ENCODE measurements at regions not wholly inside any gene's neighbourhood (a gene's known extent, or its start where the extent isn't known, plus 50 kb on each side); places are given as distances from the start of the nearest gene placed in this dataset.

DNA sequence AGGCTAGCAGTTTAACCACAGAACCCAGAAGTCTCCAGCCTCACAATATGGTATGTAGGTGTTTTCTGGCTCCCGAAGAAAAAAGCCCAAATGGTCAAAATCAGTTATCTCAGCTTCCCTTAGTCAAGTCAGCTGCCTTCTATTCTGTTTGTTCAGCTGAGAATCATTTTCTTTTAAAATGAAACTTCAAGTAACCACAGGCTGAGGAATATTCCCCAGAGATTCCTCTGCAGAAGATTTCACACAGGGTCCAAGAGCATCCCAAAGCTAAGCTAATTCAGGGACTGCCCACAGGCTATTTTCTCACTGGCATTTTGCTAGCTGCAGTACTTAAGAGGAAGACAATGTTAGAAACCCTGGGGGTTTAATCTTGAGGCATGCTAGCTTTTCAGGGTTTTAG lies 977.0 kb upstream of the CHORDC1 start:
- H3K9me3 Mint-ChIP-seq = peaks cover 1% of the 10 kb centered on the region
- H3K4me1 Mint-ChIP-seq = no peaks in the 10 kb centered on the region
- POLR2A ChIA-PET = no interaction called here
- H3K27me3 Mint-ChIP-seq = no peaks in the 10 kb centered on the region
- no peaks in the 10 kb centered on the region for H3K36me3 Mint-ChIP-seq
- H3K4me3 Mint-ChIP-seq = no peak overlapping the region
- no peak overlapping the region for H3K27ac Mint-ChIP-seq
- ATAC-seq (ENCODE audit: low read depth) = no peak
- no peak for DNase-seq

DNA sequence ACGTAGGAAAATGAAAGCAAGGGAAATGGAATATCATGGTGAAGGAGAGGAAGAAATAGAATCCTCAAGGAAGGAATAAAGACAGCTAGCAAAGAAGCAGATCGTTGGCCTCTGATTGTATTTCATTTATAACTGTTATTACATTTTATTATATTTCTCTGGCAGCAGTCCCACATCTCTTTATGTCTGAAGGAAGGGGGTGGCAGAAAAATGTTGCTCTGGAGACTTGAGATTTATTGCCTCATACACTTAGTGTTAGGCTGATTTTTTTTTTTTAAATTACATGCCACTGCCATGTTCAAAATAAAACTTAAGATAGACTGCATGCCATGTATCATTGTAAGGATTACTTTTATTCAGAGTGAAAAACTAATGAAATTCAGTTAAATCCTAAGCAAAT lies 971.7 kb upstream of the CHORDC1 start:
- peaks cover 2% of the 10 kb centered on the region for H3K9me3 Mint-ChIP-seq
- no peak overlapping the region for H3K4me3 Mint-ChIP-seq
- no peak for ATAC-seq (ENCODE audit: low read depth)

DNA sequence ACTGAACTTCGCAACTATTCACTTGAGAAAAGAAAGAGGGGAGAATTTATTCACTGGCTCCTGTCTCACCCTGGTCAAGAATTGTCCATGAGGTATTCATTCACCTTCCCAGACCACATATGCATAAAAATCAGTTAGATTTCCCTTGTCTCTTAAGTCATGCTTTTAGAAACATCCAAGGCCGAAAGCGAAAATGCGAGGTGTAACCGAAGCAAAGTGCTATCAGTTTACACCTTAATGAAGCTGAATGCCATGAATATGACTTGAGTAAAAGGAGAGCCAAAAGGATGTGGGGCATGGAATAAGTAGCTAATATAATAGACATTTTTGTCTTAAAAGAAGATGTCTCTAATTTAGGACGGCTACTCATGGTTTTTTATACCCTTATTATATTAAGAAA lies 965.6 kb upstream of the CHORDC1 start:
- POLR2A ChIA-PET = no interaction called here
- Mint-ChIP-seq H3K27ac (no peak overlapping the region), H3K36me3 (no peaks in the 10 kb centered on the region), H3K9me3 (peaks cover 4% of the 10 kb centered on the region), H3K4me3 (no peak overlapping the region), H3K27me3 (no peaks in the 10 kb centered on the region), H3K4me1 (no peaks in the 10 kb centered on the region)
- DNase-seq (no peak), ATAC-seq (ENCODE audit: low read depth) (no peak)

More for the DNA sequence above, 971.7 kb upstream of the CHORDC1 start:
- POLR2A ChIA-PET = no interaction called here
- no peak for DNase-seq
- Mint-ChIP-seq H3K4me1 (no peaks in the 10 kb centered on the region), H3K36me3 (no peaks in the 10 kb centered on the region), H3K27ac (no peak overlapping the region), H3K27me3 (no peaks in the 10 kb centered on the region)

DNA sequence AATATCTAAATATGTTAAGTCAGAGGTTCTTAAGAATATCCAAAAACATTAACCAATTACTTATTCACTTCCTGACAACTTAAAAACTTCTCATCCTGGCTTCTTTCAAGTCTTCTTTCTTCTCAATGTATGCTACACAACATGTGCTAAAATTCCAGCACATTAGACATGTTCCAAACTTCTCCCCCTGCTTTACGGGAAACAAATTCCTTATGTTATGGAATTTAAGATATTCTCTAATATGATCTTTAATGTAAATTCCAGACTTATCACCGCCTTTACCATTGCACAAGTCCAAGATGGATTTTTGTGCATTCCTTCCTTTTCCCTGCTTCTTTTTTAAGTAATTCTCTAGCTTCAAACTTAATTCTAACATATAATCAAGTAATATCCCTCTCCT lies 964.5 kb upstream of the CHORDC1 start:
- Mint-ChIP-seq H3K9me3 (peaks cover 7% of the 10 kb centered on the region), H3K4me3 (no peak overlapping the region), H3K36me3 (no peaks in the 10 kb centered on the region), H3K27ac (no peak overlapping the region), H3K4me1 (no peaks in the 10 kb centered on the region), H3K27me3 (no peaks in the 10 kb centered on the region)
- ATAC-seq (ENCODE audit: low read depth) = no peak
- no peak for DNase-seq
- POLR2A ChIA-PET = no interaction called here

DNA sequence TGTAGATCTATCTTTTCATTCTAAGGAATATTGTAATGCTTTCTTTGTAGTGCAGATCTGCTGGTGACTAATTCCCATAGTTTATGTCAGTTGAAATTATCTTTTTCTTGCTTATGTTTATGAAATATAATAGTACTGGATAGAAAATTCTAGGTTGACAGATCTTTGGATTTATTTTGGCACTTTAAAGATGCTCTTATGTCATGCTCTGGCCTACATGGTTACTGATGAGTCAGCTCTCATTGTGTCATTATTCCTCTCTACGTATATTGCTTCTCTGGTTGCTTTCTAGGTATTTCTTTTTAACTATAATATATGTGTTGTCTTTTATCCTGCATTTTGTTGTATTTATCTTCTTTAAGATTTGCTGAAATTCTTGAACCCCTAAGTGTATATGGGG lies 955.5 kb upstream of the CHORDC1 start:
- no peaks in the 10 kb centered on the region for H3K36me3 Mint-ChIP-seq

DNA sequence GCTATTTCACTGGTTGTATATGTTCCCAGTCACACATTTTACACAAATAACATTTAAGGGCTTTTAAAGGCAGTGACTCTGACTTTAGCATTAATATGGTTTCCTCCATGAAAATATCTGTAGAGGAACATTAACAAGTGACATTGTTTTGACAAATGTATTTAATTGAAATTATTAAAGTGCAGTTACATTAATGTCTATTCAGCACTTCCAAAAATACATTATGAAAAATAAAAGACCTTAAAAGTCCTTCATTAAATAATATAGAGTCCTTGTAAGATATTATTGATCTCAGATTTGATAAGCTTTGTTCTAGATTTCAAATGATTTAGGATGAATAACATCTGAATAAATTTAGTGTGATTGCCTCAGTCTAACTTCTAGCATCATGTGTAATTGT lies 951.9 kb upstream of the CHORDC1 start:
- Mint-ChIP-seq H3K4me3 (no peak overlapping the region), H3K4me1 (no peaks in the 10 kb centered on the region), H3K36me3 (no peaks in the 10 kb centered on the region), H3K27me3 (no peaks in the 10 kb centered on the region), H3K27ac (no peak overlapping the region), H3K9me3 (peaks cover 7% of the 10 kb centered on the region)
- POLR2A ChIA-PET = no interaction called here
- ATAC-seq (ENCODE audit: low read depth) (no peak), DNase-seq (no peak)

More for the DNA sequence above, 955.5 kb upstream of the CHORDC1 start:
- Mint-ChIP-seq H3K4me3 (no peak overlapping the region), H3K27ac (no peak overlapping the region), H3K27me3 (no peaks in the 10 kb centered on the region), H3K9me3 (peaks cover 8% of the 10 kb centered on the region), H3K4me1 (no peaks in the 10 kb centered on the region)
- POLR2A ChIA-PET = no interaction called here
- no peak for DNase-seq
- no peak for ATAC-seq (ENCODE audit: low read depth)

DNA sequence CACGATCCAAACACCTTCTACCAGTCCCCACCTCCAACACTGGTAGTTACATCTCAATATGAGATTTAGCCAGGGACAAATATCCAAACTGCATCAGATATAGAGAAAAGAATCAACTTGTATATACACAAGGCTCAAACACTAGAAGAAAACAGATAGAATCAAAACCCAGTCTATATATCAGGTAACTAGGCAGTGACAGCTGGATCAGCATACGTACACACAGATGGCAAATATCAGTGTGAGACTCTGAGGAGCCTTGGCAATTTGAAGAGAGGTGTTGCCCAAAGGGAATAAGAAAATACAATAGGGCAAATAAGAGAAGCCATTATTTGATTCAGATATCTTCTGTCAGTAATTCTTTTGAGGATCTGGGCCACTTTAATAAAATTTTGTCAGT lies 951.3 kb upstream of the CHORDC1 start:
- H3K36me3 Mint-ChIP-seq = no peaks in the 10 kb centered on the region
- H3K4me3 Mint-ChIP-seq = no peak overlapping the region
- H3K9me3 Mint-ChIP-seq = peaks cover 7% of the 10 kb centered on the region
- DNase-seq (no peak), ATAC-seq (ENCODE audit: low read depth) (no peak)
- POLR2A ChIA-PET = no interaction called here
- no peaks in the 10 kb centered on the region for H3K4me1 Mint-ChIP-seq
- no peaks in the 10 kb centered on the region for H3K27me3 Mint-ChIP-seq
- H3K27ac Mint-ChIP-seq = no peak overlapping the region

DNA sequence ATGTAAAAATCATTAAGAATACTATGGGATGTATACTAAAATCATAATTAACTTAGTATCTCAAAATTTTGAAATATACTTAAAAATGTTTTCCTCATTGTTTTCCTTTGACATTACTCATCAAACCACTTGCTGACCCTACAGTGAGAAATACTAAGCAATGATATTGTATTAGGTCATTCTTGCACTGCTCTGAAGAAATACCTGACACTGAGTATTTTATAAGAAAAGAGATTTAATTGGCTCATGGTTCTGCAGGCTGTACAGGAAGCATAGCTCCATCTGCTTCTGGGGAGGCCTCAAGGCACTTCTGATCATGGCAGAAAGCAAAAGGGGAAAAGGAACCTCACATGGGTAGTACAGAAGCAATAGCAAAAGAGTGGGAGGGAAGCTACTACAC lies 950.9 kb upstream of the CHORDC1 start:
- DNase-seq = no peak
- POLR2A ChIA-PET = no interaction called here
- Mint-ChIP-seq H3K36me3 (no peaks in the 10 kb centered on the region), H3K4me1 (no peaks in the 10 kb centered on the region), H3K27me3 (no peaks in the 10 kb centered on the region), H3K9me3 (peaks cover 7% of the 10 kb centered on the region), H3K27ac (no peak overlapping the region), H3K4me3 (no peak overlapping the region)
- ATAC-seq (ENCODE audit: low read depth) = no peak

DNA sequence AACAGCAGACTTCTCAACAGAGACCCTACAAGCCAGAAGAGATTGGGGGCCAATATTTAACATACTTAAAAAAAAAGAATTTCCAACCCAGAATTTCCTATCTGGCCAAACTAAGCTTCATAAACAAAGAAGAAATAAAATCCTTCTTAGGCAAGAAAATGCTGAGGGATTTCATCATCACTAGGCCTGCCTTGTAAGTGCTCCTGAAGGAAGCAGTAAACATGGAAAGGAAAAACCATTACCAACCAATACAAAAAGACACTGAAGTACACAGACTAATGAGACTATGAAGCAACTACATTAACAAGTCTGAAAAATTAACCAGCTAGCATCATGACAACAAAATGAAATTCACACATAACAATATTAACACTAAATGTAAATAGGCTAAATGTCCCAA lies 947.9 kb upstream of the CHORDC1 start:
- Mint-ChIP-seq H3K36me3 (no peaks in the 10 kb centered on the region), H3K27ac (no peak overlapping the region), H3K4me1 (no peaks in the 10 kb centered on the region), H3K27me3 (no peaks in the 10 kb centered on the region), H3K9me3 (peaks cover 7% of the 10 kb centered on the region), H3K4me3 (no peak overlapping the region)
- ATAC-seq (ENCODE audit: low read depth) (no peak), DNase-seq (no peak)
- POLR2A ChIA-PET = no interaction called here

DNA sequence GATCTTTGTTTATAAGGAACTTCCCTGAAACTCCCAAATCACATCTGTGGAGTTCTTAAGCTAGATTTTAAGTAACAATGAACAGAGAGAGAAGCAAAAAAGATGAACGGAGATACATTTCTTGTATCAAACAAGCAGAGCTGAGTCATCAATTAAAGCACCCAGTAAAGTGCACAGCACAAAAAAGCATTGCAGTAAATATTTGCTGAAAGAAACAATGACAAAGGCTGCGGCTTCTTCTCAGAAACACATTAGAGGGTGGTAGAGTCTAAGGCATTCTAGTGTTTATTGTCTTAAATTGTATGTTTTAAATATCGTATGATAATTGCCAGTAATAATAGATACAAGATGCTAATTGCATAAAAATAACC lies 941.6 kb upstream of the CHORDC1 start:
- Mint-ChIP-seq H3K27me3 (no peaks in the 10 kb centered on the region), H3K9me3 (no peaks in the 10 kb centered on the region), H3K27ac (no peak overlapping the region), H3K36me3 (no peaks in the 10 kb centered on the region), H3K4me1 (no peaks in the 10 kb centered on the region), H3K4me3 (no peak overlapping the region)
- POLR2A ChIA-PET = no interaction called here
- no peak for ATAC-seq (ENCODE audit: low read depth)
- no peak for DNase-seq

DNA sequence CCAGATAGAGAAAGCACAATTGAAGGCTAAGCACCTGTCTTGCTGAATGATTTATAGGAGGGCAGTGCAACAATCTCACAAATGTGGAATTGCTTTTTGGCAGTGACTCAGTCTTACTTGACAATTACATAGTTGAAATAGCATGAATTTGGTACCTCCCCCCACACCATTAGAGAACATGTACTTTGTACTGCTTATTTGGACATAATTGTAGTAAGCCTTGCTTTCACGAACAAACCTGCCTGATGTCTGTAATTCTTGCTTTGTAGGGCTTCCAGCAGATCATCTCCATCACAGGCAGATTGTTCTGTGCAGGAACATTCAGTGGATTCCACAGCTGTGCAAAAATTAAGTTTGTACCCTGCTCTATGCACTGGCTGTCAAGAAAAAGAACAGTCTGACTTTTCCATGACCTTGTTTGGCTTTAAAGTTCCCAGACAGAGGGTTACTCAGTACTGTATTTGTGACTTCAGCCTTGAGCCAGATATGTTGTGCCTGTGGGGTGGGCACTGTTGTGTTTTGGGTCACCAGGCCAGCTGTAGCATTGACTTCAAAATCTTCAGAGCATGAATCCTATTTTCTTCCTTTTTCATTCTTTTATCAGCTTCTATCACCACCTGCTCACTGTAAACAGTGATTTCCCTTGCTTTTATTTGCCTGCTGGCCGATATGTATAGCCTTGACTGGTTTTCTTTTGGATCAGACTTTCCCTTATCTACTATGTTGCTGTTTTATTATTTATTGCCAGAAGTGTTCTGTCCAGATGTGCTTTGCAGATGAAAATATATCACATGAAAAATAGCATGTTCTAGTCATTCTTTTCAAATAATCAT lies 941.0 kb upstream of the CHORDC1 start:
- no peaks in the 10 kb centered on the region for H3K4me1 Mint-ChIP-seq
- H3K36me3 Mint-ChIP-seq = no peaks in the 10 kb centered on the region
- H3K4me3 Mint-ChIP-seq = no peak overlapping the region
- POLR2A ChIA-PET = no interaction called here
- DNase-seq = no peak
- H3K27me3 Mint-ChIP-seq = no peaks in the 10 kb centered on the region
- no peaks in the 10 kb centered on the region for H3K9me3 Mint-ChIP-seq
- H3K27ac Mint-ChIP-seq = no peak overlapping the region
- no peak for ATAC-seq (ENCODE audit: low read depth)

DNA sequence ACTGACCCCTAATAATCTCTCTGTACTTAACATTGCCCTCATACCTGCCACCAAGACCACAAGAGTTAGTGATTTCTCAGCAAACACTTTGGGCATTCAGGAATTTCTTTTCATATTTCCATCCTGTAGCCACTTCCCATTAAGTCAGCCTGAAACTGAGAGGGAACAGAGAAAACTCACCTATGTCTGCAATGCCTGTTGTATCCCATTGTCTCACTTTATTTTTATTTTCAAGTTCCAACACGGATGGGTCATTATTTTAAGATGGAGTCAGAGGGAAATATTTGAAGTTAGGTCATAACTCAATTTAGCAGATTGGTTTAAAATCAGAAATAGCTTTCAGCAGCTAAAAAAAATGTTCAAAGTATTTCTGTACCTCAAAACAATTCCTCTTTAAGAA lies 937.8 kb upstream of the CHORDC1 start:
- POLR2A ChIA-PET = no interaction called here
- no peak for ATAC-seq (ENCODE audit: low read depth)
- Mint-ChIP-seq H3K27me3 (no peaks in the 10 kb centered on the region), H3K4me1 (no peaks in the 10 kb centered on the region), H3K4me3 (no peak overlapping the region), H3K27ac (no peak overlapping the region), H3K36me3 (no peaks in the 10 kb centered on the region), H3K9me3 (no peaks in the 10 kb centered on the region)
- no peak for DNase-seq

DNA sequence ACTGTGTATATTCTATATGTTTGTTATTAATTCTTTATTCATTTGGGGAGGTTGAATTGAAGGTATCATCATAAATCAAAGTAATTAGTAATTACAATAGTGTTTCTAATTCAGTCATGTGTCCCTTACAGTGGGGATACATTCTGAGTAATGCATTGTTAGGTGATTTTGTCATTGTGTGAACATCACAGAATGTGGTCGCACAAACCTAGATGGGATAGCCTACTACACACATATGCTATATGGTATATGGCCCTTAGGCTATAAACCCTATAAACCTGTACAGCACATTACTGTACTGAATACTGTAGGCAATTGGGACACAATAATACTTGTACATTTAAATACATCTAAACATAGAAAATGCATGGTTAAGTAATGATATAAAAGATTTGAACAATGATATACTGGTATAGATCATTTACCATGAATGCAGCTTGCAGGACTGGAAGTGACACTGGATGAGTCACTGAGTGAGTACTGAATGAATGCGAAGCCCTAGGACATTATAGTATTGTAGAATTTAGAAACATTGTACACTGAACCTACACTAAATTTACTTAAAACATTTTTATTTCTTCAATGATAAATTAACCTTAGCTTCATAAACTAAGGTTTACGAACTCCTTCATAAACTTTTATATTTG lies 936.2 kb upstream of the CHORDC1 start:
- POLR2A ChIA-PET = no interaction called here
- no peaks in the 10 kb centered on the region for H3K36me3 Mint-ChIP-seq
- H3K4me1 Mint-ChIP-seq = no peaks in the 10 kb centered on the region
- no peak for ATAC-seq (ENCODE audit: low read depth)
- no peak for DNase-seq
- H3K27ac Mint-ChIP-seq = no peak overlapping the region
- no peaks in the 10 kb centered on the region for H3K9me3 Mint-ChIP-seq
- no peaks in the 10 kb centered on the region for H3K27me3 Mint-ChIP-seq
- H3K4me3 Mint-ChIP-seq = no peak overlapping the region

DNA sequence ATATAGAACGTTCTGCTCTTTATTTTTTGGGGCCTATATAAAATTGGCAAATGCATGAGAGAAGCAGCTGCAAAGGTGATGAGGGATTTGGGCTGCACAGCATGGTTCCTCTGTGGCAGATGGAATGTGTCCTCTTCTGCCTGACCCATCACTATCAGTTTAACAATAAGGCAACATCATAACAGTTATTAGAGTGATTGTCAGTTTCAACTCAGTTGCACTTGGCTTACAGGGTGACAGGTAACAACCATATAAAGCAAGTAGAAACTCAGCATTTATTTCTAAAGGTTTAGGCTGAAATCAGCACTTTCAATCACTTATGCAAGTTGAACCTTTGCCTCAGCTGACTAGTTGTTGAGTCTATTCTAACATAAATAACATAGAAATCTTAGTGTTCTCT lies 935.4 kb upstream of the CHORDC1 start:
- H3K27ac Mint-ChIP-seq = no peak overlapping the region
- POLR2A ChIA-PET = no interaction called here

More for the DNA sequence above, 935.4 kb upstream of the CHORDC1 start:
- Mint-ChIP-seq H3K4me3 (no peak overlapping the region), H3K9me3 (no peaks in the 10 kb centered on the region), H3K4me1 (no peaks in the 10 kb centered on the region), H3K36me3 (no peaks in the 10 kb centered on the region), H3K27me3 (no peaks in the 10 kb centered on the region)
- no peak for ATAC-seq (ENCODE audit: low read depth)
- DNase-seq = no peak

Measured in activated naive CD8-positive, alpha-beta T cell treated with anti-CD3 and anti-CD28 coated beads, Interleukin-2, amount 10 ng/mL, durations not matched to agents 7 days and 5 days (primary cell).